ENCODE measurements at regions not wholly inside any gene's neighbourhood (a gene's known extent, or its start where the extent isn't known, plus 50 kb on each side); places are given as distances from the start of the nearest gene placed in this dataset.
"Not testable (repeated sequence)": the region's sequence is repeated elsewhere in the genome, so short reads cannot be mapped to it uniquely, and the experiment has no call there.

GRCh38 chr1:239112101-239112935, 274.1 kb upstream of the CHRM3 start:
- FAIRE-seq (no peak), DNase-seq (ENCODE audit: insufficient read length, low spot score) (no peak)
- no peak for TF ChIP-seq TAF1 (IDR thresholded peaks at IDR 0.05; ENCODE audit: low read depth, low read length)
- no peak for TF ChIP-seq POLR2A (IDR thresholded peaks at IDR 0.05; ENCODE audit: low read depth, low read length)
- no peak for TF ChIP-seq POU2F2 (IDR thresholded peaks at IDR 0.05; ENCODE audit: low read depth, low read length)
- TF ChIP-seq SPI1 (IDR thresholded peaks at IDR 0.05; ENCODE audit: low read depth, low read length) = no peak
- TF ChIP-seq PAX5 (IDR thresholded peaks at IDR 0.05; ENCODE audit: insufficient read depth, low read length, severe bottlenecking) = no peak

DNA sequence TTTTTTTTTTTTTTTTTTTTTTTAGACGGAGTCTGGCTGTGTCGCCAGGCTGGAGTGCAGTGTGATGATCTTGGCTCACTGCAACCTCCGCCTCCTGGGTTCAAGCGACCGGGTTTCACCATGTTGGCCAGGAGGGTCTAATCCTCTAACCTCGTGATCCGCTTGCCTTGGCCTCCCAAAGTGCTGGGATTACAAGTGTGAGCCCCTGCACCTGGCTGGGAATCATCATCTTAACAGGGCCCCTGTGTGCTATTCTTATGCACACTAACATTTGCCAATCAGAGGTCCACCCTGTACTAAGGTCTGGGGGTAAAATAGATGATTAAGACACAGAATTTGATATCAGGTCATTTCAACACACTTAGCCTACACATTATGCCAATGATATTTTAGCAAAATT, 278.7 kb upstream of the CHRM3 start:
- TF ChIP-seq POLR2A (IDR thresholded peaks at IDR 0.05; ENCODE audit: low read depth, low read length) (no peak), TAF1 (IDR thresholded peaks at IDR 0.05; ENCODE audit: low read depth, low read length) (no peak), SPI1 (IDR thresholded peaks at IDR 0.05; ENCODE audit: low read depth, low read length) (no peak), PAX5 (IDR thresholded peaks at IDR 0.05; ENCODE audit: insufficient read depth, low read length, severe bottlenecking) (no peak), POLR2AphosphoS5 (IDR thresholded peaks at IDR 0.05; ENCODE audit: low read depth, low read length) (no peak), POU2F2 (IDR thresholded peaks at IDR 0.05; ENCODE audit: low read depth, low read length) (no peak)
- FAIRE-seq (no peak), DNase-seq (ENCODE audit: insufficient read length, low spot score) (no peak)

- FAIRE-seq; DNase-seq (ENCODE audit: insufficient read length, low spot score): not testable (repeated sequence)
Measured at GRCh38 chr1:239106689-239107088, 279.7 kb upstream of the CHRM3 start.

DNA sequence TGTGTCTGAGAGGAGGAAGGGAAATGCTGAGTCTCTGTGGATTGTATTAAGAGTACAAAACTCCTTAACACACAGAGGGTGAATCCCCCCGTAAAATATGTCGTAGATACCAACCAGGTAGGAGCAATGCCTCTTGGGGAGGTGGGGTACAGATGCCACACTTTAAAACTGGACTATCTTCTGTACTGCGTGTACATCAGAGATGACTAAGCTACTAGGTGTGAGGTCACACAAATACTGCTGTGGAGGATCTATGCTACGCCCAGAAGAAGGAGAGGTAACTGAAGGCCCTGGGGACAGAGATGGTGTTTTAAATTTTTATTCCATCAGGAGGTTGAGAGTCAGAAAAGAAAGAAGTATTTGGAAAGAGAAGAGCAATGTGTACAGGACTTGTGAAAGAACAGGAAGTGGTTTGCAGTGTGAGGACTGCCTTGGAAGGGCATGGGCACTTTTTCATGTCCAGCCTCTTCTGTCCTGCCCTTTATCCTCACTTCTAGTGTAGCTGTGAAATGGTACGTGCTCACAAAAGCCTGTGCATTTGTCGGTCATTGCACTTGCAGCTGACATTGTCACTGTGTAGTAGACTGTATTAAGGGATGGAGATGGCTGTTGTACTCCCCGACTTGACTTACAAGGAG, 287.8 kb upstream of the CHRM3 start:
- no peak for TF ChIP-seq PAX5 (IDR thresholded peaks at IDR 0.05; ENCODE audit: insufficient read depth, low read length, severe bottlenecking)
- TF ChIP-seq POLR2A (IDR thresholded peaks at IDR 0.05; ENCODE audit: low read depth, low read length) = no peak
- no peak for TF ChIP-seq POU2F2 (IDR thresholded peaks at IDR 0.05; ENCODE audit: low read depth, low read length)
- no peak for TF ChIP-seq TAF1 (IDR thresholded peaks at IDR 0.05; ENCODE audit: low read depth, low read length)
- no peak for TF ChIP-seq POLR2AphosphoS5 (IDR thresholded peaks at IDR 0.05; ENCODE audit: low read depth, low read length)
- no peak for FAIRE-seq
- DNase-seq (ENCODE audit: insufficient read length, low spot score) = no peak

DNA sequence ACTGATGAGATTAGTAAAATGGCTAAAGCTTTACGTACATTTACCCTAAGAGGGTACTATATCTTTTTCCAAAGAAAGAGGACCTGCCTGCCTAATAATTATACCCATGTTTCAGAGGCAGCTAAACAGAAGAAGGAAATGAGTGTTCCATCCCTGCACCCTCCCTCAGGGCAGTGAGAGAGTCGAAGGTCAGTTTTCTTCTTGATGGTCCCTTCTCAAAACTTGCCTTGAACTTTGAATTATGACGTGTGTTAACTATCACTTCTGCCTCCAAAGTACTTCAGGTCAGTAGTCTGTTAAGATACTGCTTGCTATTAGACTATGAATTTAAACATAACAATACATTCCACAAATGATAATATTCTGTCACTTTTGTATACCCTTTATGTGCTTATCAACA, 294.8 kb upstream of the CHRM3 start:
- TF ChIP-seq TAF1 (IDR thresholded peaks at IDR 0.05; ENCODE audit: low read depth, low read length) = no peak
- TF ChIP-seq POU2F2 (IDR thresholded peaks at IDR 0.05; ENCODE audit: low read depth, low read length) = no peak
- TF ChIP-seq POLR2AphosphoS5 (IDR thresholded peaks at IDR 0.05; ENCODE audit: low read depth, low read length) = no peak
- TF ChIP-seq POLR2A (IDR thresholded peaks at IDR 0.05; ENCODE audit: low read depth, low read length) = no peak
- no peak for TF ChIP-seq PAX5 (IDR thresholded peaks at IDR 0.05; ENCODE audit: insufficient read depth, low read length, severe bottlenecking)
- TF ChIP-seq SPI1 (IDR thresholded peaks at IDR 0.05; ENCODE audit: low read depth, low read length) = no peak
- no peak for DNase-seq (ENCODE audit: insufficient read length, low spot score)
- no peak for FAIRE-seq

DNA sequence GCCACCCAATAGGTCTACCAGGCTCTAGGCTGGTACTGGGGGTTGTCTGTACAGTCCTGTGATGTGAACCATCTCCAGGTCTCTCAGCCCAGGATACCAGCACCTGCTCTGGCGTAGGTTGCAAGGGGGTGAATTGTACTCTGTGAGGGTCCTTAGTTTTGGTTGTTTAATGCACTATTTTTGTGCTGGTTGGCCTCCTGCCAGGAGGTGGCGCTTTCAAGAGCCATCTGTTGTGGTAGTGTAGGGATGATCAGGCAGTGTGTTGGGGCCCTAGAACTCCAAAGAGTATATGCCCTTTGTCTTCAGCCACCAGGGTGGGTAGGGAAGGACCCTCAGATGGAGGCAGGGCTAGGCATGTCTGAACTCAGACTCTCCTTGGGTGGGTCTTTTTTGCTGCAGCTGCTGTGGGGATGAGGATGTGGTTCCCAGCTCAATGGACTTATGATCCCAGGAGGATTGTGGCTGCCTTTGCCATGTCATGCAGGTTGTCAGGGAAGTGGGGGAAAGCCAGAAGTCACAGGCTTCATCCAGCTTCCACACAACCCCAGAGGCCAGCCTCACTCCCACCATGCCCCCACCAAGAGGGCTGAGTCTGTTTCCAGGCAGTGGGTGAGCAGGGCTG, 301.8 kb upstream of the CHRM3 start:
- FAIRE-seq (no peak), DNase-seq (ENCODE audit: insufficient read length, low spot score) (no peak)
- TF ChIP-seq POU2F2 (IDR thresholded peaks at IDR 0.05; ENCODE audit: low read depth, low read length) = no peak
- TF ChIP-seq SPI1 (IDR thresholded peaks at IDR 0.05; ENCODE audit: low read depth, low read length) = no peak
- TF ChIP-seq PAX5 (IDR thresholded peaks at IDR 0.05; ENCODE audit: insufficient read depth, low read length, severe bottlenecking) = no peak
- no peak for TF ChIP-seq TAF1 (IDR thresholded peaks at IDR 0.05; ENCODE audit: low read depth, low read length)
- TF ChIP-seq POLR2AphosphoS5 (IDR thresholded peaks at IDR 0.05; ENCODE audit: low read depth, low read length) = no peak
- TF ChIP-seq POLR2A (IDR thresholded peaks at IDR 0.05; ENCODE audit: low read depth, low read length) = no peak

DNA sequence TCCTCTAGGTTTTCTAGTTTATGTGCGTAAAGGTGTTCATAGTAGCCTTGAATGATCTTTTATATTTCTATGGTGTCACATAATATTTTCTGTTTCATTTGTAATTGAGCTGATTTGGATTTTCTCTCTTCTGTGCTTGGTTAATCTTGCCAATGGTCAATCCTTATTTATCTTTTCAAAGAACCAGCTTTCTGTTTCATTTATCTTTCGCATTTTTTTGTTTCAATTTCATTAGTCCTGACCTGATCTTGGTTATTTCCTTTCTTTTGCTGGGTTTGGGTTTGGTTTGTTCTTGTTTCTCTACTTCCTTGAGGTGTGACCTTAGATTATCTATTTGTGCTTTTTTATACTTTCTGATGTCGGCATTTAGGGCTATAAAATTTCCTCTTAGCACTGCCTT, 304.4 kb upstream of the CHRM3 start:
- FAIRE-seq; DNase-seq (ENCODE audit: insufficient read length, low spot score): not testable (repeated sequence)

DNA sequence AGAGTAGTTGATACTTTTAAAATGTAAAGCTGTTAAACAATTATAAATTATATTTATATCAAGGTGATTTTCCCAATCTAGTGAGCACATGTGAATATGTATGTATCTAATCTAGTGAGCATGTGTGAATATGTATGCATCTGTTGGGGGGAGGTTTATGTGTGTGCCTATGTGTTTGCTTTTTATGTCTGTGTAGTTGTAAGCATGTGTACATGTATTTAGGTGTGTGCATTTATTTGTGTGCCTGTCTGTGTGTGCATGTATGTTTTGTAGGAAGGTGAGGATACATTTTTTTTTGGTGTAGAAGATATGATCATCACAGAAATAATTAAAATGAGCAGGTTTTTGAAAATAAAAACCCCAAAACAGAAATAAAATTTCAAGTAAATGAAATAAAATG, 318.9 kb upstream of the CHRM3 start:
- DNase-seq (ENCODE audit: insufficient read length, low spot score) = no peak
- TF ChIP-seq TAF1 (IDR thresholded peaks at IDR 0.05; ENCODE audit: low read depth, low read length) = no peak
- no peak for TF ChIP-seq POLR2A (IDR thresholded peaks at IDR 0.05; ENCODE audit: low read depth, low read length)
- TF ChIP-seq PAX5 (IDR thresholded peaks at IDR 0.05; ENCODE audit: insufficient read depth, low read length, severe bottlenecking) = no peak
- FAIRE-seq = no peak

GRCh38 chr1:239067058-239067457, 319.3 kb upstream of the CHRM3 start:
- no peak for TF ChIP-seq SPI1 (IDR thresholded peaks at IDR 0.05; ENCODE audit: low read depth, low read length)
- no peak for TF ChIP-seq TAF1 (IDR thresholded peaks at IDR 0.05; ENCODE audit: low read depth, low read length)
- TF ChIP-seq POU2F2 (IDR thresholded peaks at IDR 0.05; ENCODE audit: low read depth, low read length) = no peak
- no peak for TF ChIP-seq POLR2AphosphoS5 (IDR thresholded peaks at IDR 0.05; ENCODE audit: low read depth, low read length)
- FAIRE-seq = no peak

DNA sequence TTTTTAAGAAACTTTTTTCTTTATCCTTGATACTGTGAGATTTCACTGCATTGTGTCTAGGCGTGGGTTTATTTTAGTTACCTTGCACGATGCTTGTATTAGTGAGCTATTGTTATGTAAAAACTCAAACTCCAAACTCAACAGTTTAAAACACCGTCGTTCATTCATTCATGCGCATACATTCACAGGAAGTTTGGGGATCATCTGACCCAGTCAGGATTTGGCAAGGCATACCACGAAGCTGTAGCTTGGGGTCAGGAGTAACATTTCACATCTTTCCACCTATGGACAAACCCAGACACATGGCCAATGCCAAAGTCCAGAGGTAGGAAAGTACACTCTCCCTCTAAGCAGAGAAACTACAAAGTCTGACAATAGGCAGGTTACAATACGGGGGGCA, 324.6 kb upstream of the CHRM3 start:
- no peak for TF ChIP-seq SPI1 (IDR thresholded peaks at IDR 0.05; ENCODE audit: low read depth, low read length)
- FAIRE-seq = no peak
- DNase-seq (ENCODE audit: insufficient read length, low spot score) = no peak

More at GRCh38 chr1:239067058-239067457, 319.3 kb upstream of the CHRM3 start:
- no peak for DNase-seq (ENCODE audit: insufficient read length, low spot score)

Data from GM12891 (cell line).